ENCODE measurements at regions not wholly inside any gene's neighbourhood (a gene's known extent, or its start where the extent isn't known, plus 50 kb on each side); places are given as distances from the start of the nearest gene placed in this dataset.
A peak's percentile ranks its signal among the peaks of the same experiment; 100 is the strongest.

GRCh38 chr6:121499666-121500065 lies 64.2 kb downstream of the GJA1 start:
- Mint-ChIP-seq H3K4me3 (no peak overlapping the region), H3K4me1 (peaks cover 3% of the 10 kb centered on the region), H3K9me3 (no peaks in the 10 kb centered on the region), H3K27ac (no peak overlapping the region), H3K36me3 (ENCODE audit: low read depth) (no peaks in the 10 kb centered on the region), H3K27me3 (no peaks in the 10 kb centered on the region)
- ATAC-seq (replicated peaks): no peak

GRCh38 chr6:121503589-121503991 lies 68.1 kb downstream of the GJA1 start:
- ATAC-seq (replicated peaks): no peak

GRCh38 chr6:121504227-121504626 lies 68.8 kb downstream of the GJA1 start:
- Mint-ChIP-seq H3K9me3 (no peaks in the 10 kb centered on the region), H3K4me3 (no peak overlapping the region), H3K27ac (no peak overlapping the region), H3K4me1 (peaks cover 3% of the 10 kb centered on the region), H3K27me3 (no peaks in the 10 kb centered on the region), H3K36me3 (ENCODE audit: low read depth) (no peaks in the 10 kb centered on the region)
- peak; percentile 89 for ATAC-seq (replicated peaks)

More at GRCh38 chr6:121503589-121503991, 68.1 kb downstream of the GJA1 start:
- Mint-ChIP-seq H3K36me3 (ENCODE audit: low read depth) (no peaks in the 10 kb centered on the region), H3K27ac (no peak overlapping the region), H3K27me3 (no peaks in the 10 kb centered on the region), H3K4me3 (no peak overlapping the region), H3K9me3 (no peaks in the 10 kb centered on the region), H3K4me1 (peaks cover 3% of the 10 kb centered on the region)

- Mint-ChIP-seq H3K27ac (no peak overlapping the region), H3K4me1 (peaks cover 3% of the 10 kb centered on the region), H3K36me3 (ENCODE audit: low read depth) (no peaks in the 10 kb centered on the region), H3K4me3 (no peak overlapping the region), H3K9me3 (no peaks in the 10 kb centered on the region), H3K27me3 (no peaks in the 10 kb centered on the region)
- ATAC-seq (replicated peaks): no peak
Measured at GRCh38 chr6:121505284-121505683, 69.8 kb downstream of the GJA1 start.

GRCh38 chr6:121506761-121507754 lies 71.6 kb downstream of the GJA1 start:
- peaks cover 3% of the 10 kb centered on the region for H3K4me1 Mint-ChIP-seq
- H3K27ac Mint-ChIP-seq: no peak overlapping the region
- no peaks in the 10 kb centered on the region for H3K36me3 Mint-ChIP-seq (ENCODE audit: low read depth)
- H3K4me3 Mint-ChIP-seq: no peak overlapping the region
- no peak for ATAC-seq (replicated peaks)
- H3K9me3 Mint-ChIP-seq: no peaks in the 10 kb centered on the region
- H3K27me3 Mint-ChIP-seq: no peaks in the 10 kb centered on the region

- no peak overlapping the region for H3K27ac Mint-ChIP-seq
- no peak for ATAC-seq (replicated peaks)
Measured at GRCh38 chr6:121510568-121511177, 75.2 kb downstream of the GJA1 start.

GRCh38 chr6:121515630-121516265 lies 80.3 kb downstream of the GJA1 start:
- no peaks in the 10 kb centered on the region for H3K36me3 Mint-ChIP-seq (ENCODE audit: low read depth)
- H3K27ac Mint-ChIP-seq: no peak overlapping the region
- H3K4me1 Mint-ChIP-seq: no peaks in the 10 kb centered on the region
- H3K27me3 Mint-ChIP-seq: no peaks in the 10 kb centered on the region
- H3K9me3 Mint-ChIP-seq: no peaks in the 10 kb centered on the region
- ATAC-seq (replicated peaks): no peak
- no peak overlapping the region for H3K4me3 Mint-ChIP-seq

More at GRCh38 chr6:121510568-121511177, 75.2 kb downstream of the GJA1 start:
- no peak overlapping the region for H3K4me3 Mint-ChIP-seq
- no peaks in the 10 kb centered on the region for H3K36me3 Mint-ChIP-seq (ENCODE audit: low read depth)
- no peaks in the 10 kb centered on the region for H3K9me3 Mint-ChIP-seq
- H3K27me3 Mint-ChIP-seq: no peaks in the 10 kb centered on the region
- H3K4me1 Mint-ChIP-seq: no peaks in the 10 kb centered on the region

GRCh38 chr6:121516331-121516730 lies 80.9 kb downstream of the GJA1 start:
- H3K4me3 Mint-ChIP-seq: no peak overlapping the region
- no peaks in the 10 kb centered on the region for H3K9me3 Mint-ChIP-seq
- H3K36me3 Mint-ChIP-seq (ENCODE audit: low read depth): no peaks in the 10 kb centered on the region
- H3K27ac Mint-ChIP-seq: no peak overlapping the region
- ATAC-seq (replicated peaks): no peak
- no peaks in the 10 kb centered on the region for H3K4me1 Mint-ChIP-seq
- no peaks in the 10 kb centered on the region for H3K27me3 Mint-ChIP-seq

GRCh38 chr6:121520337-121521163 lies 85.1 kb downstream of the GJA1 start:
- H3K36me3 Mint-ChIP-seq (ENCODE audit: low read depth): no peaks in the 10 kb centered on the region
- H3K27me3 Mint-ChIP-seq: no peaks in the 10 kb centered on the region
- no peaks in the 10 kb centered on the region for H3K9me3 Mint-ChIP-seq
- no peaks in the 10 kb centered on the region for H3K4me1 Mint-ChIP-seq
- no peak overlapping the region for H3K27ac Mint-ChIP-seq
- no peak overlapping the region for H3K4me3 Mint-ChIP-seq
- ATAC-seq (replicated peaks): no peak

- no peaks in the 10 kb centered on the region for H3K9me3 Mint-ChIP-seq
- no peak overlapping the region for H3K27ac Mint-ChIP-seq
- H3K4me1 Mint-ChIP-seq: no peaks in the 10 kb centered on the region
- H3K36me3 Mint-ChIP-seq (ENCODE audit: low read depth): no peaks in the 10 kb centered on the region
- H3K27me3 Mint-ChIP-seq: no peaks in the 10 kb centered on the region
- ATAC-seq (replicated peaks): no peak
- H3K4me3 Mint-ChIP-seq: no peak overlapping the region
Measured at GRCh38 chr6:121521164-121521555, 85.7 kb downstream of the GJA1 start.

- Mint-ChIP-seq H3K4me1 (no peaks in the 10 kb centered on the region), H3K4me3 (no peak overlapping the region), H3K27ac (no peak overlapping the region), H3K36me3 (ENCODE audit: low read depth) (no peaks in the 10 kb centered on the region), H3K9me3 (no peaks in the 10 kb centered on the region), H3K27me3 (no peaks in the 10 kb centered on the region)
- ATAC-seq (replicated peaks): no peak
Measured at GRCh38 chr6:121522265-121522664, 86.8 kb downstream of the GJA1 start.

- Mint-ChIP-seq H3K27me3 (no peaks in the 10 kb centered on the region), H3K36me3 (ENCODE audit: low read depth) (no peaks in the 10 kb centered on the region), H3K9me3 (no peaks in the 10 kb centered on the region), H3K27ac (no peak overlapping the region), H3K4me3 (no peak overlapping the region), H3K4me1 (no peaks in the 10 kb centered on the region)
- no peak for ATAC-seq (replicated peaks)
Measured at GRCh38 chr6:121522771-121523386, 87.4 kb downstream of the GJA1 start.

- ATAC-seq (replicated peaks): no peak
- H3K4me3 Mint-ChIP-seq: no peak overlapping the region
- no peaks in the 10 kb centered on the region for H3K27me3 Mint-ChIP-seq
- no peak overlapping the region for H3K27ac Mint-ChIP-seq
- H3K4me1 Mint-ChIP-seq: no peaks in the 10 kb centered on the region
- H3K36me3 Mint-ChIP-seq (ENCODE audit: low read depth): no peaks in the 10 kb centered on the region
- H3K9me3 Mint-ChIP-seq: no peaks in the 10 kb centered on the region
Measured at GRCh38 chr6:121523628-121524027, 88.2 kb downstream of the GJA1 start.

- ATAC-seq (replicated peaks): no peak
- H3K4me1 Mint-ChIP-seq: no peaks in the 10 kb centered on the region
- no peak overlapping the region for H3K27ac Mint-ChIP-seq
- H3K36me3 Mint-ChIP-seq (ENCODE audit: low read depth): no peaks in the 10 kb centered on the region
- H3K9me3 Mint-ChIP-seq: no peaks in the 10 kb centered on the region
- no peak overlapping the region for H3K4me3 Mint-ChIP-seq
- H3K27me3 Mint-ChIP-seq: no peaks in the 10 kb centered on the region
Measured at GRCh38 chr6:121526282-121526681, 90.8 kb downstream of the GJA1 start.

Measured in activated T-helper 17 cell treated with anti-CD3 and anti-CD28 coated beads, Interleukin-2, amount 50 U/mL, for 72 hours (primary cell).